Amniotic stem cell (primary cell): ENCODE measurements at regions not wholly inside any gene's neighbourhood (a gene's known extent, or its start where the extent isn't known, plus 50 kb on each side); places are given as distances from the start of the nearest gene placed in this dataset.
"Not testable (repeated sequence)": the region's sequence is repeated elsewhere in the genome, so short reads cannot be mapped to it uniquely, and the experiment has no call there.

Source experiments
- DNase-seq: peaks from one replicate; lab custom pipeline; 2025; lab: John Stamatoyannopoulos, UW

DNA sequence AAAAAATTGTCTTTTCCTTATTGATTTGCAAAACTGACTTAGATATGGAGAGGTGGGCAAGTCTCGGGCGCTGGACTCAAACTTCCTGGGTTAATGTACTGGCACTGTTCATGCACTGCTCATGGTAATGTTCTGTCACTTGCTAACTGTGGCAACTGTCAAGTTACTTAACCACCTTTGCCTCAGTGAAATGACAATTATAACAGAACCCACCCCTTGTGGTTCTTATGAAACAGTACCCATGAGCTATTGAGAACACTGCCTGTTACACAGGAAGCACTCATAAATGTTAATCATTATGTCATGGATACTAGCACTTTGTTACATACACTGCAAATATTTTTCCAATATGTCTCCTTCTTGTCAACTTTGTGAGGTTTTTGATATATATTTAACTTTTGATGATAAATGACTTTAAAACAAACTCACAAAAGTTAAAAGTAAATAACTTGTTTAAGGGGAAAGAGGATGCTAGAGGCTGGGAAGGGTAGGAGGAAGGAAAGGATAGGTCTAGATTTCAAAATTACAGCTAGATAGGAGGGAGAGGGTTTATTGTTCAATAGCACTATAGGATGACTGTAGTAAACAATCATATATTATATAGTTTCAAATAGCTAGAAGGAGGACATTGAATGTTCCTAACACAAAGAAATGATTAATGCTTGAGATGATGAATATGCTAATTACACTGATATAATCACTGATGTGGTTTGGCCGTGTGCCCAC is 342.5 kb downstream of the ADGRL2 start:
- no peak for DNase-seq

DNA sequence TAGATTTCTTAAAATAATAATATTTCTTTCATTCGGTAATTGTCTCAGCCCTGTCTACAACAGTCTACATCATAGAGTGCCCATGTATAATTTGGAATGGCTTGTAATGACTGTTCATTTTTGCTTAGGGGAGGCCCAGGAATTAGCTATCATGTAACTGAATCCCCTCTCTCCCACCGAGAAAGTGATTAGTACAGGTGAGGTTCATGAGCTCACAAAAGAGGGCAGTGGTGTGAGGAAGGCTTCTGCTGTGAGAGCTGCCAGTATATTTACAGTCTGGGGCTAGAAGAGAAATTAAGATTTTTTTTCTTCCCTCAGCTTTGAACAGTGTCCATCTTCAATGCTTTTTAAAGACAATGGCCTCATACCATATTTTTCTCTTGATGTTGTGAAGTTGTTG is 340.7 kb downstream of the ADGRL2 start:
- DNase-seq, result no peak

DNA sequence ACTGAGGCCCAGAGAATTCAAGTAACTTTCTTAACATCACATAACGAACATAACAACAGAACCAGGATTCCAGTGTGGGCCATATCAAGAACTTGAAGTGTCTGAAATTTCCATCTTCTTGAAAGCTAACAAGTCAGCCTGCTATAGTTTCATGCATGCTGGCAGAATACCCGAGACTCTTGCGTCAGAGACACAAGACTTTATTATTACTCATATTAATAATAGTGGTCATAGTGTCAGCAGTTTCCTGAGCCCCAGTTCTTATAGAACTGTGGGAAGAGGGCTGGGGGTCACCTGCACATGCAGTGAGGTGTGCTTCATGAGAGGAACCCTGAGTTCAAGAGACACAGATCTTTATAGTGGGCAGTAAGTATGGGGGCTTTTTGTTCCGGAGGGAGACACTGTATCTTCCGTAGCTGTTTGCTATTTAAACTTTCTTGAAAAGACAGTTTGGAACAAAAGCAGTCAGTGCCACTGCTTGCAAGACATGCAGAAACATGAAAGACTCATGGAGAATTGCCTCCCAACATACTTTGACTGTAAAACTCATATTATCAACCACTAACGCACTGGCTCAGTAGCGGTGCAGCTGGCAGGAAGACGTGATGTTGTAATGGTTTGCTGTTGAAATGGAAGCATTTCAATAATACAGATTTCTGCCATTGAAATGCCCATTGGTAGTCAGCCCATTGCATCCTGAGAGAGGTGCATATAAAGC is 339.2 kb downstream of the ADGRL2 start:
- no peak for DNase-seq

DNA sequence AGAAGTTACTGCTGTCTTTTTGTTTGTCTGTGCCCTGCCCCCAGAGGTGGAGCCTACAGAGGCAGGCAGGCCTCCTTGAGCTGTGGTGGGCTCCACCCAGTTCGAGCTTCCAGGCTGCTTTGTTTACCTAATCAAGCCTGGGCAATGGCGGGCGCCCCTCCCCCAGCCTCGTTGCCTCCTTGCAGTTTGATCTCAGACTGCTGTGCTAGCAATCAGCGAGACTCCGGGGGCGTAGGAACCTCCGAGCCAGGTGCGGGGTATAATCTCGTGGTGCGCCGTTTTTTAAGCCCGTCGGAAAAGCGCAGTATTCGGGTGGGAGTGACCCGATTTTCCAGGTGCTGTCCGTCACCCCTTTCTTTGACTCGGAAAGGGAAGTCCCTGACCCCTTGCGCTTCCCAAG is 335.6 kb downstream of the ADGRL2 start:
- not testable (repeated sequence) for DNase-seq

DNA sequence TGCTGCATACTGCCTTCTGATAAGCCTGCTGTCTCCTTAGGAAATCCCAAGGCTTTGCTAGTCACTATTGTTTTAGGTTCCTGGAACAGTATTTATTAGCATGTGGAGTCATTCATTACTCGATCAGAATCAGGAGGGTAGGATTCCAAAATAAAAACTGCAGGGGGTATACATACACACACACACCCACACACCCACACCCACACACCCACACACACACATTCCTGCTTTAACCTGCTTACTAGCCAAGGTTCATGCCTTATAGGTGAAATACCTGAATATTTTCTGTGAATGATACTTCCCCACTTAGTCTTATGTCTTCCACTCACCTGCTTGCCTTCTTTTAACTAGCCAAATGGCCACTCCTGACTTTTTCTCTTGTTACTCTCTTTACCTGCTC is 325.1 kb downstream of the ADGRL2 start:
- DNase-seq, result no peak

DNA sequence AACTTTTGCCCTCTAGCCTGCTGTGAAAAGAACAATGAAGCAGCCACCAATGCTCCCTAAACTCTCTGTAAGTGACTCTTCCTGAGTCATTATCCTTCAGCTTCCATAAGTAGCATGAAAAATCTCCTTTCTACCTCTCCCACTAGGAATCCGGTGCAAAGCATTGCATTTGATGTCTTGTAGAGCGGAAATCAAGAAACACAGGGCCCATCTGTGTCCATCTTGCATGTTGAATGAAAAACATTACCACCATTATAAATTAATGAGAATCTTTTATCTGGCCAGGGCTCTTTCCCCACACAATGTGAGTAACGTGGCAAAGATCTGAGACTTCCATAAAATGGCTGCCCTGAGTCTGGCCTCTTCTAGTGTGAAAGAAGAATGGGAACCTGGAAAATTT is 324.4 kb downstream of the ADGRL2 start:
- DNase-seq, result no peak

DNA sequence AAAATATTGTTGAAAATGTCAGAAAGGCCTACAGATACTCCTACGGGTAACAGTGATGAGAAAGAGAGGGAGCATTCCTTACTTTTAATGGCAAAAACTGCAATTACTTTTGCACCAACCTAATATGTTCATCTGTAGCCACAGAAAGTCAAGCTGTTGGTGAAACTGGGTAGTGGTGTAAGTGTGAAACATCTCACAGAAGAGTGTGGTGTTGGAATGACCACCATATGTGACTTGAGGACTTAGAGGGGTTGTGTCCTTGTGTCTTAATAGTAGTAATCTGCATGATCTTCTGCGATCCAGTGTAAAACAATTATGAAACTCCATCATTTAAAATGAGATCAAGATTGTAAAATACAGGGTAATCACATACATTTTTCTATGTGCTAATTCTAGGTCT is 320.7 kb downstream of the ADGRL2 start:
- no peak for DNase-seq

DNA sequence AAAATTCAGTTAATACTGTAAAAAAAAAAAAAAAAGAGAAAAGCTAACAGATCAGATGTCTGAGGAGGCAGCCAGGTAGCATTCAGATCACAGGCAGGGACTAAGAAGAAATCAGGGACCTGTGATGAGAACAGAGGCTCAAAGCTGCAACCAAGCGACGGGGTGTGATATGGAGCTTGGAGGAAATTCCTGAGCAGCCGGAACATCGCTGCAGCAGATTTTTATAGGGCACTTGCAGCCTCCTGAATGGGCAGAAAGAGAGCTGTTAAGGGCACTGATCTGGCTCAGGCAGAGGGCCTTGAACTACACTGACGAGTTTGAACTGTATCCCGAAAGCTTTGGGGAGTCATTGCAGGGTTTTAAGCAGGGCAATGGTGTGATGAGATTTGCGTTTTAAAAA is 315.4 kb downstream of the ADGRL2 start:
- no peak for DNase-seq

DNA sequence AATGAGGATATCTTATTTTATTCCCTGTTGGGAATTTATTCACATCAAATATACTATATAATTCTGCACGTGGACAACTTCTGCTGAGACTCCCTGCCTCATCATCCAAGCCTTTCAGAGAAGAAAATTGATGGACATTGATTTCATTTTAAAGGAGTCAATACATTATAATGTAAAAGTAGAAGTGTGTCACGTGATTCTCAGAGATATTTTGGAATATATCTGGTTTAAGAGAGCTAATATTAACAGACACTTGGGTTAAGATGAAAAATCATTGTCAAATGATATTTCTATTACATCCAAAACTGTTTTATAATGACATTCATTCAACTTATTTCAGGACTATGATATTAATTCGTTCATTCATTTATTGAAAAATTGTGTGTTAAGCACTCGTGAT is 314.2 kb downstream of the ADGRL2 start:
- no peak for DNase-seq

DNA sequence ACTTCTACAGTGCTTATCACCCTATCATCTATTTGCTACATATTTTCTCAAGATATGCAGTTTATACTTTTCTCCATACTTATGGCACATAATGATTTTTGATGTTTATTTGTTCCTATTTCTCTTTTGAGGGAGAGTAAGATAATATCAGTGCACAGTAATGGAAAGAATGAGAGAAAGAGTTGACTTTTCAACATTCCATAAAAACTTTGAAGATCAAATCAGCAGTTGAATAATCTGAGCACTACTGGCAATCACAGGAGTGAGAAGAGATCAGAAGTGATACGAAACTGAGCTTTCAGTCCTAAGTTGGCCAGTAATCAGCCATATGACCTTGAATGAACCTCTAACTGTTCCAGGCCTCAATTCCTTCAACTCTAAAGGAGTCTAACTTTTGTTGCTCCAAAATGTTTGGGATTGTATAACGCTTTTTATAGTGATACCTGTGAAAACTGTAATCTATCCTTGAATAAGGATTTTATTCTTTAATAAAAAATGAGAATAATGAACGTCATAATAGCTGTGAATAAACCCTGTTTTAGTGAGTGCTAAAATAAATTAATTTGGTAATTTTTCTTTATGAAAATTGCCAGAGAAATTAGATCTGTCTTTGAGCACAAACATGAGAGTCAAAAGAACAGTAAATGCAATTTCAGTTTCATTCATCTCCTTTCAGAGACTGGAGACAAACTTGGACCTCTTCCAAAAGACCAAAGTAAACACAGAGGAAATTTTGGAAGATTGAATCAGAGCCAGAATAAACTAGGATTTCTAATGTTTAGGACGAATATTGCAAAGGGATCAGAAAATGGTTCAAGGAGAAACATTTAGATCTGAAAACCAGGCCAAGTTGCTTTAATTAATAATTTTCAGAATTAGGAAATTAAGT is 309.9 kb downstream of the ADGRL2 start:
- no peak for DNase-seq

DNA sequence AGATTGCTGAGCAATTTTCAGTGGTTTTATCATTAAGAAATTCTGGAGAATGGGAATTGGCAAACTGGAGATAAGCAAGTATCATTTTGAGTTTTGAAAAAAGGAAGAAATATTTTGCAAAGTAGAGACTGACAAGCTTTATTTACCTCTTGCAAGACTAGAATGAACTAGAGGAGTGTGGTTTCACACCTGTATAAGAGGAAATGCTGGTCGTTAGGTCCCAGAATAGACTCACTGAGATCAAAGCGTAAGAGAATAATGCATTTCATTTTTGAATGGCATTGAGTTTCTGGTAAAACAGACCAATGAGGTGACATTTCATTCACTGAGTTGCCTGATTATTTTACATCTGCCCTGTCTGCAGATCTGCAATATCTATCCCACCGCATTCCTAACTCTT is 308.1 kb downstream of the ADGRL2 start:
- DNase-seq, result no peak

DNA sequence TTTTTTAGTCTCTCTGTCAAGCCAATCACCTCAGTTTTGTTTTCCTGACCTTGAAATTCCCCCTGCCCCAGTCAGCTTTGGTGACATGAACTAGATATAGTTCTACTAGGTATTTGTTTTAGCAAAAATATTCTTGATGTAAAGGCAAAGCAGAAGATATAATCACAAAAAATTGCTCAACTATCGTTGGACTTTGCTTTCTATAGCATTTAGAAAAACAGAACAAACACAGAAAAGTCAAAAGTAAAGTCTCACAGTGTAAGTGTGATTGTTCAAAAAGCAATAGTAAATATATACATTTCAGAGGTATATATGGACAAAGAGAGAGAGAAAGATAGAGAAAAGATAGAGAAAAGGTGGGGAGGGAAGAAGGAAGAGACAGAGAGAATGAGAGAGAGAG is 305.9 kb downstream of the ADGRL2 start:
- DNase-seq, result no peak

DNA sequence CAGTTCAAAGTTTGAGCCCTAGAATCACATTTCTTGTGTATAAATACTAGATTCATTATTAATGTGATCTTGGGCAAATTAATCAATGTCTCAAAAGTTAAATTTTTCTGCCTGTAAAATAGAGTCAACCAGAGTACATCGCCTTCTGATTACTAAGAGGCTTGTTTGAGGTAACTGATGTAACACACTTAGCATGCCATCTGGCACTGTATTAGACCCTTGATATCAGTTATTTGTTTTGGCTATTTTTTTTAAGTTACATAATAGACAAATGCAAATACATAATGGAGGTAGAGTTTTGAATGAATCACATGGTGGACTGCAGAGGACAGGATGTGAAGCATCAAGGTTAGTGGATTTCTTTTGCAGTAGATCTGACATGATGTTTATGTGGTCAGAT is 298.4 kb downstream of the ADGRL2 start:
- no peak for DNase-seq

DNA sequence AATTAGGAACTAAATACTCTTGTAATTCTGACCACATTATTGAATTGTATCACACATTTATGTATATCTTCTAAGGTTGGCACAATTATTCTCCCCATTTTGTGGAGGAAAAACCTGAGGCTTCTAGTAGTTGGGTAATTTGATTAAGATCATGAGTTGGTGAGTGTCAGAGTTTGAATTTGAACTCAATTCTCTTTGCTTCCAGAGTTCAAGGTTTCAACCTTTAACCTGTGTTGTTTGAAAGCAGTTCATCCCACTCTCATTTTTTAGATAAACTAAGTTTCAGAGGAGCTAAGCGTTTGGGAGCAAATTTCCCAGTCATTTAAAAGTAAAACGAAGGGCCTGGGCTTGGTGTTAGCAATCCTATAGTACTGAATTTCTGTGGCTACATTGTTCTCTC is 293.4 kb downstream of the ADGRL2 start:
- no peak for DNase-seq

DNA sequence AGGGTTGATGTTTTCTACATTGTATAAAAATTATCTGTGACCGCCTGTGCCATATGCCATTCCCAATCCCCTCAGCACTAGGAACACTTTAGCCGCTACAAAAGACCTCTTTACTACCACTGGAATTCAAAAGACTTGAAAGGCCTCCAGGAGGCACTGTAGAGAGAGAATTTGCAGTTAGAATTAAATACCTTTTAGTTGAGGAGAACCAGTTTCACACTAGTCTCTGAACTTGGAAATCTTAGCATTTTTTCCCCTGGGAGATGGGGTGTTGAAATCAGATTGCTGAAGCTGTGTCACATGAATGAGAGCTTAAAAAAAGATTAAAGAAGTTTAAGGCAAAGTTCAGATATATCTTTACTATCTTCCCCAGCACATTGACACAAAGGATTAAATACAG is 291.0 kb downstream of the ADGRL2 start:
- no peak for DNase-seq

DNA sequence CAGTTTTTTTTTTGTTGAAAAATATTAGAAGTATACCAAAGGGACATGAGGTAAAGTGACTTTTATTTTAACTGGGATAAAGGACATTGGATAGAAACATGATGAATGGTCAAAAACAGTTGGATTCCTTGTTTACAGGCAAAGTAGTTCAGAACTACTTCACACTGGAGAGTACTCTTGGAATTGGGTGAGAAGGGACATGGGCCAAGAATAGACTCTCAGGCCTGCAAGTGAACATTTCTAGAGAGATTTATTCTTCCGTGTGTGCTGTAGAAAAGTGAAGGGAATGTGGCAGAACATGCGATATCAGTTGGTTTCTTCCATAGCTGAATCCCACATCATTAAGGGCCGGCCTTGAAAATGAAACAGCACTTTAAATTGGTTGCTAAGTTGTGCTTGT is 290.5 kb downstream of the ADGRL2 start:
- no peak for DNase-seq

DNA sequence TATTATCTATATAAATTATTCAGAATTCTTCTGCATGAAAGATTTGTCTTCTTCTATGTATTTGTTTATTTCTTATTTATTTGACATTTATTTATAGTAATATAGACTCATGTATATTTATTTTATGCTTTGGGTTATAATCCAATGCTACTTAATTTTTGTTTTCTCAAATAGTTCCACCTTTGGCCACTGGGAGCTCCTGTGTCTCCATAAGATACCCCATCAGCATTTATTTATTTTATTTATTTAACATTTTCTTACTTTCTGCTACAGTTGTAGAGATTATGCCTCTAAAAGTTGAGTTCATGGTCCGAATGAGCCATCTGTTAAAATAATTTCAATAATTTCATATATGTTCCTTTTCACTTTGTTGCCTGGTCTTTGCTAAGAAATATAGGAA is 289.4 kb downstream of the ADGRL2 start:
- DNase-seq, result no peak

DNA sequence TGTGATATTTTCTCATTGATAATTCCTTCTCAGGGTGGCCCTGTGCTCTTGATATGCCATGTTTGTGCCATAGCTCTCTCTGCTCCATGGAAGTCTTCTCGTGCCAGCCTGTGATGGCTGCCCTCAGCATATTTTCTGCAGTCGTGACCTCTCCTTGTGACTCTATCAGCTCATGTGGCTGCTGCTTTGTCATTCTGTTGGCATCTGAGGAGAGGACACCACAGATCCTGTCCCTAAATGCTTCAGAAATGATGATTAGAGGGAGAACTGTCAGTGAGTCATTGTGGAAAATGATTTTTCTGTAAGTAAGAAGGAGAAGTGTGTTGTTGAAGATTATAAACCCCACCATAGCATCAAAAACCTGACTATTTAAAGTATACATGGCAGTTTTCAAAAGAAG is 286.0 kb downstream of the ADGRL2 start:
- DNase-seq, result no peak

DNA sequence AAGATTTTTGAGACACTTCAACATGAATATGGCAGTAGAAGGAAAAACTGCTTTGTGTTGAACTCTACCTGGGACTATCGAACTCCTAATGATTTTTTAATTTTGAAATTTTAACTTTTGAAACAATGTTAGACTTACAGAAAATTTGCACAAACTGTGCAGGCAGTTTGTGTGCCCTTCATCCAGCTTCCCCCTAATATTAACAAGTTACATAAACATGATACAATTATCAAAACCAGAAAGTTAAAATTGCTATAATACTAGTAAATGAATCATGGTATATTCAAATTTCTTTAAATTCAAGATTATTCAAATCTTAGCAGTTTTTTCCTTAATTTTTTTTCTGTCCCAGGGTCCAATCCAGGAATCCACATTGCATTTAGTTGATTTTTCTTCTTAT is 278.9 kb downstream of the ADGRL2 start:
- no peak for DNase-seq

DNA sequence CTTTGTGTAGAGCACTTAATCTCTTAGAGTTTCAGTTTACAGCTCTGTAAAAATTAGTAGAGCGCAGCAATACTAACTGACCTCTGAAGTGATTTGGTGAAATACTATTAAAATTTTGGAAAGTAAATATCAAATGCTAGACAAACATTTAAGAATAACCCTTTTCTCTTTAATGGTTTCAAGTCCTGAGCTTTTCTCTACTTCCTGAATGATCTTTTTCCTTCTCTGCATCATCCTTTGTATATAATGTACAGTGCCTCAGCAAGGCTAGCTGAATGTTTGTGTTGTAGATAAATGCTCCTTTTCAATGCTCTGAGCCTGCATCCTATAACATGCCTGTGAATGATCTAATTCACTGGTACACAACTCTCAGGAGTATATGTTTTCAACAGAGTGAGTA is 272.9 kb downstream of the ADGRL2 start:
- no peak for DNase-seq

DNA sequence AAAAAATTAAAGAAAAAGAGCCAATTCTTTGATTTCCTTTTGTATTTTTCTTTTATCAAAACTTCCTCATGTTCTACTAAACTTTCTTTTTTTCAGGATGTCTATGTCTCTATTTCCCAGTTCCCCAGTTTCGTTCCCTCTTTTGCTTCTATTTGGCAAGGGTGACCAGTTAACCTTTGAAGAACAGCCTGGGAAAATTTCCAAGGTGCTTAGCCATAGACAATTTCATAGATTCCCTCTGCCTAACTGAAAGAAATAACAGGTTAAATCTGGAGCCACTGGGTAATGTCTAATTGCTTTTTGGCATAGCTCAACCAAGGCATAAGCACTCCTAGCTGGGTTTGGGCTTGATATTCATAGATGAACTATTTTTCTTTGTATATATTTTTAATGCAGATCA is 272.3 kb downstream of the ADGRL2 start:
- DNase-seq, result no peak

DNA sequence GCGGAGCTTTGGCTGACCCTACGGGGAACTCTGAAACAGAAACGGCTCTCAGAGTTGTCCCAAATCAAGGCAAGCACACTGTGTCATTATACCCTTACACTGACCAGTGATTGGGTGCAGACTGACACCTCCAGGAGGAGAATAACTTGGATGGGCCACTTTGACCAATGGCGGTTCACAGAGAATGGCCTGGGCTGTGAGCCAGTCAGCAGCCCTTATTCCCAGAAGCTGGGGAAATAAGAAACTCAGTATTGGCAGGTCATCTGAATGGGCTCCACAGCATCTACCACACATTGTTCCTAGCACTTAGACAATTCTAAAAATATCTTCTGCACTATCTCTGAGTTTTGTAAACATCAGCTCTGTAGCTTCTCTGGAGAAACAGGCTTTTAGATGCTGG is 265.2 kb downstream of the ADGRL2 start:
- no peak for DNase-seq

DNA sequence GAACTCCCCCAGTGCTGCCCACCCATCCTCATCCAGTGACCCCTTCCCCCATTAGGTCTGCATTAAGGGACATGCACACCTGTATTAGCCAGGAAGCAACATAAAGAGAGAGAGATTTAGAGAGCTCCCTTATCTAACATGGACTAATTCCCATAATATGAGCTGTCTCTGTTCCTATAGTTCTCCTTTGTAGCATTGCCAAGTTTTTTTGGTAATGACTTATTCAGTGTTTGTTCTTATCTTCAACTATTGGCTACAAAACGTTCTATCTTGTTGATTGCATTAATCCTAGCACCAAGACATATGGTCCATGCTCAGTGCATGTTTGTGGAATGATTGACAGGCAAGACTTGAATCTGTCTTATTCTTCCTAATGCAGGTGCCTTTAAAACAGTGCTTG is 264.0 kb downstream of the ADGRL2 start:
- DNase-seq, result no peak
